ENCODE measurements at regions not wholly inside any gene's neighbourhood (a gene's known extent, or its start where the extent isn't known, plus 50 kb on each side); places are given as distances from the start of the nearest gene placed in this dataset.

DNA sequence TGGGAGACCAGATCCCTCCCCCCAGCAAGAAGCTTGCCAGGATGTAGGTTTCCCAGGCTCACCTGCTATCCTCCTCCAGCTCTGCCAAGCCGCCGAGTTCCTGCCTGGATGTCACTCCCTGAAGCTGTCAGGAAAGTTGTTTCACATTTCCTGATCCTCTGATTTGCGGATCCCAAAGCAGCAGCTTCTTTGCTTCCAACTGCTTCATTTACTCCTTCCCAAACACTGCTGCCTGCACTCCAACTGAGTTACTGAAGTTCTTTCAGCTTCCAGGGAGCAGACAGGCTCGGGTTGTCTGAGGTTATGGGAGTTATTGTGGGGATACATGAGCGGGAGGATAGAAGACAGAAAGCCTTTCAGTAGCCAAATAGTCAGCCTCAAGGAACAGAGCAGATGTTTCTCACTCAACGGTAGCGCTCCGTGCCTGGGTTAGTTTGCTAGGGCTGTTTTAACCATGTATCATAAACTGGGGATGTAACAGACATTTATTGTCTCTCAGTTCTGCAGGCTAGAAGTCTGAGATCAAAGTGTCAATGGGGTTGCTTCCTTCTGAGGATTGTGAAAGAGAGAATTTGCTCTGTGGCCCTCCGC is 516.0 kb downstream of the REEP3 start:
- no peak for TF ChIP-seq CTCF (IDR thresholded peaks at IDR 0.05; ENCODE audit: insufficient read depth, low read length, poor library complexity, severe bottlenecking)
- no peak for TF ChIP-seq EZH2phosphoT487 (conservative IDR thresholded peaks at IDR 0.05; ENCODE audit: low read length)
